GF-D8 (cell line): ENCODE measurements at regions not wholly inside any gene's neighbourhood (a gene's known extent, or its start where the extent isn't known, plus 50 kb on each side); places are given as distances from the start of the nearest gene placed in this dataset.
"Not testable (repeated sequence)": the region's sequence is repeated elsewhere in the genome, so short reads cannot be mapped to it uniquely, and the experiment has no call there.

Experiments
- DNase-seq: peaks from one replicate; lab custom pipeline; 2025; lab: John Stamatoyannopoulos, UW

- DNase-seq: no peak
These were observed 353.3 kb upstream of the LRP1B start for GRCh38 chr2:142484111-142484510.

- DNase-seq: no peak
These were observed 352.8 kb upstream of the LRP1B start for GRCh38 chr2:142483653-142484052.

- DNase-seq: no peak
These were observed 347.4 kb upstream of the LRP1B start for GRCh38 chr2:142478206-142478605.

GRCh38 chr2:142472382-142472781 is 341.6 kb upstream of the LRP1B start:
- no peak for DNase-seq

GRCh38 chr2:142467321-142467720 is 336.5 kb upstream of the LRP1B start:
- no peak for DNase-seq

- no peak for DNase-seq
These were observed 332.2 kb upstream of the LRP1B start for GRCh38 chr2:142463047-142463446.

GRCh38 chr2:142462306-142462705 is 331.5 kb upstream of the LRP1B start:
- no peak for DNase-seq

- no peak for DNase-seq
These were observed 314.8 kb upstream of the LRP1B start for GRCh38 chr2:142445551-142446072.

GRCh38 chr2:142445023-142445422 is 314.2 kb upstream of the LRP1B start:
- no peak for DNase-seq

GRCh38 chr2:142435847-142436246 is 305.0 kb upstream of the LRP1B start:
- no peak for DNase-seq

- DNase-seq: no peak
These were observed 295.2 kb upstream of the LRP1B start for GRCh38 chr2:142426064-142426463.

- no peak for DNase-seq
These were observed 294.7 kb upstream of the LRP1B start for GRCh38 chr2:142425551-142425950.

- DNase-seq: no peak
These were observed 292.8 kb upstream of the LRP1B start for GRCh38 chr2:142423603-142424002.

- DNase-seq: no peak
These were observed 292.0 kb upstream of the LRP1B start for GRCh38 chr2:142422769-142423168.

GRCh38 chr2:142422041-142422440 is 291.2 kb upstream of the LRP1B start:
- DNase-seq: no peak

- not testable (repeated sequence) for DNase-seq
These were observed 287.9 kb upstream of the LRP1B start for GRCh38 chr2:142418699-142419098.

- no peak for DNase-seq
These were observed 286.2 kb upstream of the LRP1B start for GRCh38 chr2:142416996-142417395.

- DNase-seq: no peak
These were observed 284.6 kb upstream of the LRP1B start for GRCh38 chr2:142415461-142415860.

GRCh38 chr2:142398212-142398611 is 267.4 kb upstream of the LRP1B start:
- DNase-seq: no peak

GRCh38 chr2:142395291-142395690 is 264.5 kb upstream of the LRP1B start:
- DNase-seq: no peak

- DNase-seq: no peak
These were observed 249.6 kb upstream of the LRP1B start for GRCh38 chr2:142380372-142380771.

- DNase-seq: not testable (repeated sequence)
These were observed 231.3 kb upstream of the LRP1B start for GRCh38 chr2:142362069-142362468.

GRCh38 chr2:142347751-142348150 is 216.9 kb upstream of the LRP1B start:
- DNase-seq: no peak

GRCh38 chr2:142339261-142339660 is 208.4 kb upstream of the LRP1B start:
- DNase-seq: no peak

- DNase-seq: no peak
These were observed 201.4 kb upstream of the LRP1B start for GRCh38 chr2:142332196-142332595.
